GM23248 (cell line): ENCODE measurements at regions not wholly inside any gene's neighbourhood (a gene's known extent, or its start where the extent isn't known, plus 50 kb on each side); places are given as distances from the start of the nearest gene placed in this dataset.

Experiments used
- DNase-seq: peaks from one replicate; pipeline ENCODE4 v3.0.0-alpha.2; 2015
- H2AFZ ChIP-seq: fragments of 200-600 bp; sonication (generic); 2 replicates; pipeline ENCODE4 v1.6.1; 2016; ENCODE audit warnings: antibody characterized with exemption
- H3F3A ChIP-seq: fragments of 200-600 bp; sonication (generic); 2 replicates; pipeline ENCODE4 v1.6.1; 2016; ENCODE audit warnings: mild to moderate bottlenecking, antibody characterized with exemption, mixed run types; ENCODE audit not compliant: insufficient read depth
- H3K27ac ChIP-seq: fragments of 200-600 bp; sonication (generic); 2 replicates; pipeline ENCODE4 v1.5.1; 2016; ENCODE audit warnings: mild to moderate bottlenecking
- H3K27me3 ChIP-seq: fragments of 200-600 bp; sonication (generic); replicated peaks from 2 replicates; pipeline ENCODE4 v1.6.1; 2016; ENCODE audit warnings: mild to moderate bottlenecking; ENCODE audit not compliant: insufficient read depth
- H3K36me3 ChIP-seq: fragments of 200-600 bp; sonication (generic); 2 replicates; pipeline ENCODE4 v1.6.1; 2016; ENCODE audit warnings: low read depth, mild to moderate bottlenecking
- H3K4me1 ChIP-seq: fragments of 200-600 bp; sonication (generic); 2 replicates; pipeline ENCODE4 v1.6.1; 2016; ENCODE audit warnings: mild to moderate bottlenecking; ENCODE audit not compliant: insufficient read depth
- H3K4me2 ChIP-seq: fragments of 200-600 bp; sonication (generic); one replicate; pipeline ENCODE4 v1.6.1; 2016; ENCODE audit warnings: mild to moderate bottlenecking; ENCODE audit not compliant: unreplicated experiment
- H3K4me3 ChIP-seq: fragments of 200-600 bp; sonication (generic); 2 replicates; pipeline ENCODE4 v1.5.1; 2016; ENCODE audit warnings: mild to moderate bottlenecking
- H3K79me2 ChIP-seq: fragments of 200-600 bp; sonication (generic); 2 replicates; pipeline ENCODE4 v1.6.1; 2016; ENCODE audit warnings: mild to moderate bottlenecking; ENCODE audit not compliant: insufficient read depth
- H3K9ac ChIP-seq: fragments of 200-600 bp; sonication (generic); 2 replicates; pipeline ENCODE4 v1.6.1; 2016; ENCODE audit warnings: mild to moderate bottlenecking
- H3K9me2 ChIP-seq: fragments of 200-600 bp; sonication (generic); 2 replicates; pipeline ENCODE4 v1.6.1; 2016; ENCODE audit warnings: mixed run types, mild to moderate bottlenecking, moderate library complexity; ENCODE audit not compliant: insufficient read depth
- H3K9me3 ChIP-seq: fragments of 200-600 bp; sonication (generic); one replicate; pipeline ENCODE4 v1.6.1; 2017; ENCODE audit warnings: low read depth
- H4K20me1 ChIP-seq: fragments of 200-600 bp; sonication (generic); 2 replicates; pipeline ENCODE4 v1.6.0; 2016; ENCODE audit not compliant: insufficient read depth
- EZH2 ChIP-seq: fragments of 200-600 bp; sonication (generic); IDR thresholded peaks from 2 replicates; pipeline ENCODE4 v1.6.1; 2018; ENCODE audit warnings: antibody characterized with exemption, mild to moderate bottlenecking; ENCODE audit not compliant: insufficient read depth, poor library complexity, severe bottlenecking
- EZH2phosphoT487 ChIP-seq: fragments of 200-600 bp; sonication (generic); IDR thresholded peaks from 2 replicates; pipeline ENCODE4 v1.6.1; 2018; ENCODE audit warnings: antibody characterized with exemption, moderate library complexity, mild to moderate bottlenecking, low read depth; ENCODE audit not compliant: insufficient read depth
- WGBS, 2 experiments: methylation state at CpG; one replicate each; pipeline ENCODE4 v1.1.6; 2015 to 2017; ENCODE audit warnings: low lambda C conversion rate in 2 of 2, low coverage in 1 of 2; ENCODE audit errors: missing lambda C conversion rate in 2 of 2; 5-methylcytosine and 5-hydroxymethylcytosine counted together
- in situ Hi-C: fragments of 300-500 bp; cut with MboI; formaldehyde crosslinking; loops from 2 replicates; pipeline ENCODE4 v1.15.0; 2020

DNA sequence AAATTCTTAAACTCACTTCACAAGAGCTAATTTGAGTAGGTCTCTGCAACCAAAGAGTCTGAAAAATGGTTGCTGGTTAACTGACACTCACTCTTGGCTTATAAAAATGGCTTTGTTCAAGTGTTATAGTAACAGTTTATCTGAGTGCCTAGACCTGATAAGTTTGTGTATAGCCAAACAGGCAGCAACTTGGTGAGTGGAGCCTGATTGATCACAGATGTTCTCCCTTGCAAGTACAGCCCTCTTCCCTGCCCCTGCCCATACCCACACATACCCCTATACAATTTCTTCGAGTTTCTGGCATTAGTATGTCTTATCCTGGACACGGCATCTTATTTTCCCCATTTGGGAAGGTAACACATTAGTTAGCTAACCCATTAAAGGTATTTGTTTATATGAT is 149.5 kb downstream of the SLC16A9 start:
- Histone ChIP-seq H3K27me3 (no peaks in the 10 kb centered on the region), H3K4me3 (no peak overlapping the region), H3K79me2 (no peaks in the 10 kb centered on the region), H3K9ac (no peak overlapping the region), H2AFZ (no peak overlapping the region), H3K4me1 (peaks cover 7% of the 10 kb centered on the region), H4K20me1 (no peaks in the 10 kb centered on the region), H3K9me2 (no peaks in the 10 kb centered on the region), H3F3A (peaks cover 19% of the 10 kb centered on the region), H3K36me3 (no peaks in the 10 kb centered on the region), H3K4me2 (no peak overlapping the region), H3K27ac (no peak overlapping the region), H3K9me3 (no peaks in the 10 kb centered on the region)
- no peak for DNase-seq
- in situ Hi-C loops = no loop called here
- TF ChIP-seq EZH2phosphoT487 (no peak), EZH2 (no peak)
- WGBS, 2 experiments = 45 to 55% methylated on average over 2 of the region's 2 CpGs

DNA sequence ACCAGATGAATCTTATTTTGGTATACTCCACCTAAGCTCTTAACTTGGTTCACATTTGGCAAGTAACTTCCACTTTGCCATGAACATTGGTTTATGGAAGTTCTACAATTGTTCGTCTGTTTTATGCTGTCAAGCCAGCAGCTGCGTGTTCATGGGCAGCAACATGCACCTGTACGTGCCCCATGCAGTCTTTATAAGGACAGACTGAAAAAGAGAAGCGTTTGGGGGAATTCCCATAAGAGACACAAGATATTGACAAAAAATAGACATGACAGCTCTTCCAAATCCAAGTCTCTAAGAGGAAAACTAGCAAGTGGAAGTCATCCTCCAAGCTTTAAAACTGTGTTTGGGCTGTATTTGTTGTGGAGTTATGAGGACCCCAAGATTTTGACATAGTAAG is 151.6 kb downstream of the SLC16A9 start:
- TF ChIP-seq EZH2 = no peak
- no peak for TF ChIP-seq EZH2phosphoT487
- Histone ChIP-seq H3K4me3 (no peak overlapping the region), H3K27me3 (no peaks in the 10 kb centered on the region), H4K20me1 (no peaks in the 10 kb centered on the region), H3K36me3 (no peaks in the 10 kb centered on the region), H3K9me2 (no peaks in the 10 kb centered on the region), H2AFZ (no peak overlapping the region), H3K27ac (no peak overlapping the region), H3F3A (peaks cover 19% of the 10 kb centered on the region), H3K4me2 (no peak overlapping the region), H3K4me1 (peaks cover 7% of the 10 kb centered on the region), H3K79me2 (no peaks in the 10 kb centered on the region), H3K9me3 (no peaks in the 10 kb centered on the region), H3K9ac (no peak overlapping the region)
- 66 to 72% methylated on average over 4 of the region's 4 CpGs for WGBS, 2 experiments
- in situ Hi-C loops = no loop called here
- DNase-seq = no peak

DNA sequence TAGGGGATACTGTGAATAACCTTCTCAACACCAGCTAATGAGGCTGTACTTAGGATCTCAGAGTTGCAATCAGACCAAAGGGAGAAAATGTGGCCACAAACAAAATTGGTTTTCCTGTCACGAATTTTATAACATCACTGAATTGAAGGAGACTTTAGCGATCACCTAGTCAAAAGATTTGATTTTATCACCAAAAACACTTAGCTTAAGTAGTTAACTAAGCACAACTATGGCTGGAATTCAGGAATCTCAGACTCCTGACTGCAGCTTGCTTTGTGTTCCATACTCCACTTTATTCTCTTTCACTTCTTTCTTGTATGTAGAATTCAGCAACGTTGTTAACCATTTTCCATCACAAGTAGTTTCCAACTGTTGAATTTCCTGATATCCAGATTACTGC is 152.0 kb downstream of the SLC16A9 start:
- H3K4me2 ChIP-seq = no peak overlapping the region
- no peaks in the 10 kb centered on the region for H3K27me3 ChIP-seq
- H3K27ac ChIP-seq = no peak overlapping the region
- no peak overlapping the region for H3K4me3 ChIP-seq
- no peaks in the 10 kb centered on the region for H3K9me3 ChIP-seq
- TF ChIP-seq EZH2phosphoT487 (no peak), EZH2 (no peak)
- WGBS, 2 experiments = 62 to 63% methylated on average over 3 of the region's 3 CpGs
- in situ Hi-C loops = no loop called here
- no peak overlapping the region for H3K9ac ChIP-seq
- H3F3A ChIP-seq = peaks cover 19% of the 10 kb centered on the region
- H3K79me2 ChIP-seq = no peaks in the 10 kb centered on the region
- no peaks in the 10 kb centered on the region for H4K20me1 ChIP-seq
- no peaks in the 10 kb centered on the region for H3K9me2 ChIP-seq
- H3K4me1 ChIP-seq = peaks cover 7% of the 10 kb centered on the region
- no peaks in the 10 kb centered on the region for H3K36me3 ChIP-seq
- H2AFZ ChIP-seq = no peak overlapping the region
- DNase-seq = no peak

DNA sequence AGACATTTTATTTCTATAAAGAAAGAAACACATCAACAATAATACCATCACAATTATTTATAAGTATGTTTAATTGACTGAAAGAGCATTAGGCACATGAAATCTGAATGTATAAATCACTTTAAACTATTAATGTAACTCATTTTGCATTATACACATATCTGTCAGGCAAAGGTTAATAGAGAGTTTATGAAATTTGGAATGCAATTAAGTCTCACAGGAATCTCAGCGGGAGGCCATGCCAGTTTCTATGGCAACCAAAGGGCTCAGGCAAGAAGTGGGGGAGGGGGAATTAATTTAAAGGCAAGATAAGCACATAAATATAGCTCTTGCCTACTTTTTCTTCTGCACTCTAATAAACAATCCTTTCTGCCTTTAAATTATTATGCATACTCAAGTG is 152.6 kb downstream of the SLC16A9 start:
- Histone ChIP-seq H3K4me1 (peaks cover 4% of the 10 kb centered on the region), H3K27ac (no peak overlapping the region), H3F3A (peaks cover 14% of the 10 kb centered on the region), H3K27me3 (no peaks in the 10 kb centered on the region), H3K9me3 (no peaks in the 10 kb centered on the region), H2AFZ (no peak overlapping the region), H3K4me3 (no peak overlapping the region), H3K9ac (no peak overlapping the region), H3K79me2 (no peaks in the 10 kb centered on the region), H3K9me2 (no peaks in the 10 kb centered on the region), H3K4me2 (no peak overlapping the region), H3K36me3 (no peaks in the 10 kb centered on the region), H4K20me1 (no peaks in the 10 kb centered on the region)
- in situ Hi-C loops = no loop called here
- 0 to 3% methylated on average over 1 of the region's 1 CpG for WGBS, 2 experiments
- DNase-seq = no peak
- TF ChIP-seq EZH2phosphoT487 = no peak
- no peak for TF ChIP-seq EZH2
